GM12878 (cell line): ENCODE measurements at regions not wholly inside any gene's neighbourhood (a gene's known extent, or its start where the extent isn't known, plus 50 kb on each side); places are given as distances from the start of the nearest gene placed in this dataset.

Source experiments
- ATAC-seq: fragments of 200-7000 bp; cut with Tn5 transposase; 3 replicates; pipeline ENCODE4 v1.9.1; 2020; ENCODE audit warnings: mild to moderate bottlenecking, moderate library complexity
- BruUV-seq: library from RNA; stranded (reverse); fragments of 400-500 nt; replicated peaks from 2 replicates; lab custom pipeline; 2021; lab: Mats Ljungman, UMichigan
- CTCF ChIA-PET: fragments of 300-600 bp; sonication (Branson Sonifier 250); formaldehyde crosslinking; extraction: SDS; loops from one replicate; lab custom pipeline; 2021; ENCODE audit warnings: inconsistent platforms; lab: Yijun Ruan, JAX
- POLR2A ChIA-PET: fragments of 350-600 bp; formaldehyde crosslinking; extraction: SDS; loops from one replicate; lab custom pipeline; 2021; ENCODE audit warnings: inconsistent platforms; lab: Charles Lee
- RAD21 ChIA-PET: fragments of 300-600 bp; sonication (Branson Sonifier 250); formaldehyde crosslinking; loops from one replicate; lab custom pipeline; 2023; ENCODE audit warnings: antibody characterized with exemption; ENCODE audit not compliant: unreplicated experiment; lab: Charles Lee
- SMC1A ChIA-PET: fragments of 300-600 bp; sonication (Branson Sonifier 250); formaldehyde crosslinking; loops from one replicate; lab custom pipeline; 2023; ENCODE audit not compliant: unreplicated experiment, uncharacterized antibody; lab: Charles Lee
- DNase-seq: peaks from one replicate; pipeline ENCODE4 v3.0.0-alpha.2; 2011; ENCODE audit warnings: low read depth, low spot score
- FAIRE-seq: peaks from 3 replicates; lab custom pipeline; 2011; peaks lifted over from hg19 to GRCh38; lab: Jason Lieb, UNC
- H2AFZ ChIP-seq: 2 replicates; pipeline ENCODE4 v1.6.0; 2011; ENCODE audit warnings: low read depth, low read length, control low read depth; ENCODE audit not compliant: control insufficient read depth
- H3K27ac ChIP-seq: 2 replicates; pipeline ENCODE4 v1.5.1; 2011; ENCODE audit warnings: control low read depth; ENCODE audit not compliant: control insufficient read depth, insufficient read depth
- H3K27me3 ChIP-seq, 2 experiments: replicated peaks in 1 of 2; 2 replicates each; pipeline versions ENCODE4 v1.6.0 to v1.6.1; 2011; ENCODE audit warnings: low read length in 1 of 2; ENCODE audit not compliant: control insufficient read depth in 2 of 2, insufficient read depth in 2 of 2
- H3K36me3 ChIP-seq, 2 experiments: 2 replicates each; pipeline ENCODE4 v1.5.1; 2011; ENCODE audit warnings: low read length in 1 of 2; ENCODE audit not compliant: control insufficient read depth in 2 of 2, insufficient read depth in 2 of 2
- H3K4me1 ChIP-seq: 2 replicates; pipeline ENCODE4 v1.6.1; 2011; ENCODE audit warnings: mild to moderate bottlenecking, low read length, moderate library complexity, mixed read lengths; ENCODE audit not compliant: control insufficient read depth, insufficient read depth
- H3K4me2 ChIP-seq: 2 replicates; pipeline ENCODE4 v1.6.0; 2011; ENCODE audit warnings: control low read depth; ENCODE audit not compliant: control insufficient read depth, insufficient read depth
- H3K4me3 ChIP-seq: fragments of 200-600 bp; sonication (generic); 2 replicates; pipeline ENCODE4 v1.5.1; 2016
- H3K79me2 ChIP-seq: 2 replicates; pipeline ENCODE4 v1.6.0; 2011; ENCODE audit warnings: low read length; ENCODE audit not compliant: control insufficient read depth, insufficient read depth
- H3K9ac ChIP-seq: 2 replicates; pipeline ENCODE4 v1.8.0; 2011; ENCODE audit warnings: low read length, control low read depth, mixed read lengths; ENCODE audit not compliant: control insufficient read depth, insufficient read depth
- H3K9me3 ChIP-seq: replicated peaks from 3 replicates; pipeline ENCODE4 v1.5.1; 2011; ENCODE audit warnings: mild to moderate bottlenecking, low read length; ENCODE audit not compliant: control insufficient read depth, insufficient read depth
- H4K20me1 ChIP-seq: 2 replicates; pipeline ENCODE4 v1.6.0; 2011; ENCODE audit not compliant: control insufficient read depth, insufficient read depth
- CREB1 ChIP-seq: IDR thresholded peaks from 2 replicates; pipeline ENCODE4 v1.6.1; 2012; ENCODE audit warnings: low read depth, mild to moderate bottlenecking, inconsistent platforms
- CTCF ChIP-seq, 3 experiments: IDR thresholded peaks in 2 of 3; conservative IDR thresholded peaks in 1 of 3; 2 replicates each; pipeline ENCODE4 v1.5.1; 2011; ENCODE audit warnings: low read depth in 3 of 3, low read length in 3 of 3, mild to moderate bottlenecking in 3 of 3, control low read depth in 2 of 3, moderate library complexity in 2 of 3, inconsistent platforms in 1 of 3, mixed read lengths in 1 of 3; ENCODE audit not compliant: control insufficient read depth in 2 of 3, insufficient read depth in 1 of 3; ENCODE audit errors: extremely low read depth in 1 of 3
- HDAC2 ChIP-seq: fragments of 200-600 bp; sonication (generic); IDR thresholded peaks from 2 replicates; pipeline ENCODE4 v1.6.1; 2017
- IRF4 ChIP-seq: IDR thresholded peaks from 2 replicates; pipeline ENCODE4 v1.6.1; 2011; ENCODE audit warnings: low read depth, low read length
- NFIC ChIP-seq: IDR thresholded peaks from 2 replicates; pipeline ENCODE4 v1.6.1; 2012; ENCODE audit warnings: low read depth, mild to moderate bottlenecking, inconsistent platforms, low read length, moderate library complexity
- NFYA ChIP-seq: IDR thresholded peaks from 2 replicates; pipeline ENCODE4 v1.6.1; 2011; ENCODE audit warnings: low read depth, mild to moderate bottlenecking, low read length, improper control_type of control experiment, borderline replicate concordance
- NKRF ChIP-seq: fragments of 450-650 bp; conservative IDR thresholded peaks from 2 replicates; pipeline ENCODE4 v1.6.1; 2017; ENCODE audit warnings: mild to moderate bottlenecking, moderate library complexity
- RAD21 ChIP-seq: IDR thresholded peaks from 2 replicates; pipeline ENCODE4 v1.6.1; 2011; ENCODE audit warnings: mild to moderate bottlenecking, low read depth, low read length, moderate library complexity; ENCODE audit not compliant: insufficient read depth
- SMARCA5 ChIP-seq: fragments of 450-650 bp; IDR thresholded peaks from 2 replicates; pipeline ENCODE4 v1.6.1; 2017; ENCODE audit warnings: mild to moderate bottlenecking
- SUZ12 ChIP-seq: fragments of 200-600 bp; sonication (generic); IDR thresholded peaks from one replicate; pipeline ENCODE4 v1.6.1; 2018; ENCODE audit warnings: antibody characterized with exemption, mild to moderate bottlenecking; ENCODE audit not compliant: unreplicated experiment
- USF2 ChIP-seq: IDR thresholded peaks from 2 replicates; pipeline ENCODE4 v1.6.1; 2011; ENCODE audit warnings: low read depth, low read length, improper control_type of control experiment, borderline replicate concordance
- YBX1 ChIP-seq: fragments of 450-650 bp; IDR thresholded peaks from 2 replicates; pipeline ENCODE4 v1.6.1; 2016; ENCODE audit warnings: antibody characterized with exemption
- ZZZ3 ChIP-seq: IDR thresholded peaks from 2 replicates; pipeline ENCODE4 v1.6.1; 2011; ENCODE audit warnings: low read depth; ENCODE audit not compliant: control insufficient read depth, insufficient read length
- WGBS: methylation state at CpG from one replicate; pipeline ENCODE4 v1.1.6; 2016; ENCODE audit warnings: low lambda C conversion rate; ENCODE audit not compliant: insufficient replicate concordance, insufficient coverage; ENCODE audit errors: missing lambda C conversion rate; 5-methylcytosine and 5-hydroxymethylcytosine counted together
- in situ Hi-C: fragments of 300-500 bp; cut with MboI; formaldehyde crosslinking; loops from 9 replicates; pipeline ENCODE4 v1.14.3; 2018; ENCODE audit warnings: mixed read lengths
- intact Hi-C: fragments of 100-400 bp; cut with micrococcal nuclease; formaldehyde crosslinking; loops from one replicate; pipeline ENCODE4 v1.14.2; 2022; ENCODE audit not compliant: unreplicated experiment

GRCh38 chr18:78675231-78675630 is 304.4 kb upstream of the SALL3 start:
- Histone ChIP-seq H3K9ac (no peak overlapping the region), H3K27me3 (no peaks in the 10 kb centered on the region), H3K36me3 (no peaks in the 10 kb centered on the region), H3K4me3 (no peak overlapping the region), H3K79me2 (no peaks in the 10 kb centered on the region), H2AFZ (no peak overlapping the region), H3K9me3 (no peaks in the 10 kb centered on the region; the same call in 2 of the 3 replicates), H3K4me2 (no peak overlapping the region), H3K27ac (no peak overlapping the region), H3K4me1 (no peaks in the 10 kb centered on the region), H4K20me1 (no peaks in the 10 kb centered on the region)
- WGBS = 40% methylated on average over 8 of the region's 8 CpGs
- SMC1A ChIA-PET = no interaction called here
- intact Hi-C loops = no loop called here
- CTCF ChIA-PET = no interaction called here
- no peak for TF ChIP-seq USF2
- no peak for TF ChIP-seq HDAC2
- no peak for TF ChIP-seq SUZ12
- no peak for TF ChIP-seq RAD21
- no peak for TF ChIP-seq ZZZ3
- TF ChIP-seq YBX1 = no peak
- RAD21 ChIA-PET = no interaction called here
- no peak for FAIRE-seq
- no peak for DNase-seq
- POLR2A ChIA-PET = no interaction called here
- no TSS peak for BruUV-seq
- ATAC-seq = no peak
- in situ Hi-C loops = no loop called here

GRCh38 chr18:78676622-78677482 is 302.8 kb upstream of the SALL3 start:
- intact Hi-C loops = no loop called here
- no peak overlapping the region for H3K9ac ChIP-seq
- ChIA-PET CTCF (no interaction called here), RAD21 (no interaction called here), SMC1A (no interaction called here), POLR2A (no interaction called here)
- H3K4me3 ChIP-seq = no peak overlapping the region
- DNase-seq (no peak), FAIRE-seq (no peak), ATAC-seq (no peak)
- in situ Hi-C loops = no loop called here
- no peaks in the 10 kb centered on the region for H3K27me3 ChIP-seq
- no peaks in the 10 kb centered on the region for H4K20me1 ChIP-seq
- no peaks in the 10 kb centered on the region; the same call in 2 of the 3 replicates for H3K9me3 ChIP-seq
- H3K36me3 ChIP-seq = no peaks in the 10 kb centered on the region
- no TSS peak for BruUV-seq
- no peak overlapping the region for H3K4me2 ChIP-seq
- no peaks in the 10 kb centered on the region for H3K79me2 ChIP-seq
- H3K4me1 ChIP-seq = no peaks in the 10 kb centered on the region
- WGBS = 48% methylated on average over 19 of the region's 19 CpGs
- no peak overlapping the region for H2AFZ ChIP-seq
- H3K27ac ChIP-seq = no peak overlapping the region
- TF ChIP-seq HDAC2 = no peak
- TF ChIP-seq IRF4 = no peak
- no peak for TF ChIP-seq NFYA
- TF ChIP-seq CTCF (IDR thresholded peaks at IDR 0.05 in 2 of 3, conservative IDR thresholded peaks at IDR 0.05 in 1 of 3; ENCODE audit: control insufficient read depth in 2 of 3, extremely low read depth in 1 of 3, insufficient read depth in 1 of 3, low read depth in 3 of 3, low read length in 3 of 3) = no peak
- no peak for TF ChIP-seq NFIC
- TF ChIP-seq CREB1 = no peak
- TF ChIP-seq NKRF = no peak
- TF ChIP-seq SMARCA5 = no peak
